ENCODE measurements at regions not wholly inside any gene's neighbourhood (a gene's known extent, or its start where the extent isn't known, plus 50 kb on each side); places are given as distances from the start of the nearest gene placed in this dataset.

- no peak for DNase-seq
- POLR2A ChIA-PET: no interaction called here
- H3K4me1 Mint-ChIP-seq: no peaks in the 10 kb centered on the region
- H3K27ac Mint-ChIP-seq: no peak overlapping the region
- H3K4me3 Mint-ChIP-seq: no peak overlapping the region
- no peak for ATAC-seq (ENCODE audit: low read depth)
- H3K9me3 Mint-ChIP-seq: no peaks in the 10 kb centered on the region
- no peaks in the 10 kb centered on the region for H3K27me3 Mint-ChIP-seq
- H3K36me3 Mint-ChIP-seq: no peaks in the 10 kb centered on the region
Measured at GRCh38 chr2:13113002-13113401, 396.3 kb downstream of the TRIB2 start.

GRCh38 chr2:13114391-13114790, 397.7 kb downstream of the TRIB2 start:
- H3K27ac Mint-ChIP-seq: no peak overlapping the region
- no peaks in the 10 kb centered on the region for H3K9me3 Mint-ChIP-seq
- H3K36me3 Mint-ChIP-seq: no peaks in the 10 kb centered on the region
- ATAC-seq (ENCODE audit: low read depth) (no peak), DNase-seq (no peak)
- H3K4me3 Mint-ChIP-seq: no peak overlapping the region
- no peaks in the 10 kb centered on the region for H3K27me3 Mint-ChIP-seq
- POLR2A ChIA-PET: no interaction called here
- H3K4me1 Mint-ChIP-seq: no peaks in the 10 kb centered on the region

GRCh38 chr2:13115643-13116042, 398.9 kb downstream of the TRIB2 start:
- Mint-ChIP-seq H3K27ac (no peak overlapping the region), H3K27me3 (no peaks in the 10 kb centered on the region), H3K9me3 (no peaks in the 10 kb centered on the region), H3K36me3 (no peaks in the 10 kb centered on the region), H3K4me3 (no peak overlapping the region), H3K4me1 (no peaks in the 10 kb centered on the region)
- no peak for DNase-seq
- ATAC-seq (ENCODE audit: low read depth): no peak
- POLR2A ChIA-PET: no interaction called here

GRCh38 chr2:13121096-13121495, 404.4 kb downstream of the TRIB2 start:
- no peaks in the 10 kb centered on the region for H3K9me3 Mint-ChIP-seq
- H3K27me3 Mint-ChIP-seq: no peaks in the 10 kb centered on the region
- POLR2A ChIA-PET: no interaction called here
- H3K27ac Mint-ChIP-seq: no peak overlapping the region
- H3K36me3 Mint-ChIP-seq: no peaks in the 10 kb centered on the region
- no peak overlapping the region for H3K4me3 Mint-ChIP-seq
- ATAC-seq (ENCODE audit: low read depth) (no peak), DNase-seq (no peak)
- no peaks in the 10 kb centered on the region for H3K4me1 Mint-ChIP-seq

GRCh38 chr2:13128139-13128538, 411.4 kb downstream of the TRIB2 start:
- Mint-ChIP-seq H3K4me3 (no peak overlapping the region), H3K4me1 (no peaks in the 10 kb centered on the region), H3K36me3 (no peaks in the 10 kb centered on the region), H3K27ac (no peak overlapping the region), H3K9me3 (no peaks in the 10 kb centered on the region), H3K27me3 (no peaks in the 10 kb centered on the region)
- DNase-seq (no peak), ATAC-seq (ENCODE audit: low read depth) (no peak)
- POLR2A ChIA-PET: no interaction called here

- Mint-ChIP-seq H3K27ac (no peak overlapping the region), H3K9me3 (no peaks in the 10 kb centered on the region), H3K36me3 (no peaks in the 10 kb centered on the region), H3K4me3 (no peak overlapping the region), H3K4me1 (no peaks in the 10 kb centered on the region), H3K27me3 (no peaks in the 10 kb centered on the region)
- no peak for DNase-seq
- no peak for ATAC-seq (ENCODE audit: low read depth)
- POLR2A ChIA-PET: no interaction called here
Measured at GRCh38 chr2:13135369-13135768, 418.6 kb downstream of the TRIB2 start.

- Mint-ChIP-seq H3K9me3 (no peaks in the 10 kb centered on the region), H3K27me3 (no peaks in the 10 kb centered on the region), H3K4me1 (no peaks in the 10 kb centered on the region), H3K4me3 (no peak overlapping the region), H3K27ac (no peak overlapping the region), H3K36me3 (no peaks in the 10 kb centered on the region)
- DNase-seq (no peak), ATAC-seq (ENCODE audit: low read depth) (no peak)
- POLR2A ChIA-PET: no interaction called here
Measured at GRCh38 chr2:13135856-13136255, 419.1 kb downstream of the TRIB2 start.

GRCh38 chr2:13137679-13138078, 420.9 kb downstream of the TRIB2 start:
- H3K27me3 Mint-ChIP-seq: peaks cover under 1% of the 10 kb centered on the region
- no peak overlapping the region for H3K4me3 Mint-ChIP-seq
- no peaks in the 10 kb centered on the region for H3K36me3 Mint-ChIP-seq
- POLR2A ChIA-PET: no interaction called here
- H3K9me3 Mint-ChIP-seq: peaks cover 2% of the 10 kb centered on the region
- ATAC-seq (ENCODE audit: low read depth) (no peak), DNase-seq (no peak)
- no peak overlapping the region for H3K27ac Mint-ChIP-seq
- no peaks in the 10 kb centered on the region for H3K4me1 Mint-ChIP-seq

- POLR2A ChIA-PET: no interaction called here
- no peaks in the 10 kb centered on the region for H3K4me1 Mint-ChIP-seq
- no peak overlapping the region for H3K4me3 Mint-ChIP-seq
- DNase-seq: no peak
- no peak overlapping the region for H3K27ac Mint-ChIP-seq
- no peaks in the 10 kb centered on the region for H3K36me3 Mint-ChIP-seq
- no peak for ATAC-seq (ENCODE audit: low read depth)
- peaks cover 2% of the 10 kb centered on the region for H3K9me3 Mint-ChIP-seq
- peaks cover 2% of the 10 kb centered on the region for H3K27me3 Mint-ChIP-seq
Measured at GRCh38 chr2:13141315-13141714, 424.6 kb downstream of the TRIB2 start.

GRCh38 chr2:13143451-13143850, 426.7 kb downstream of the TRIB2 start:
- Mint-ChIP-seq H3K4me3 (no peak overlapping the region), H3K27me3 (peaks cover 2% of the 10 kb centered on the region), H3K36me3 (no peaks in the 10 kb centered on the region), H3K27ac (no peak overlapping the region), H3K4me1 (no peaks in the 10 kb centered on the region), H3K9me3 (peaks cover 2% of the 10 kb centered on the region)
- POLR2A ChIA-PET: no interaction called here
- DNase-seq (no peak), ATAC-seq (ENCODE audit: low read depth) (no peak)

GRCh38 chr2:13156916-13157315, 440.2 kb downstream of the TRIB2 start:
- Mint-ChIP-seq H3K36me3 (no peaks in the 10 kb centered on the region), H3K27me3 (no peaks in the 10 kb centered on the region), H3K9me3 (no peaks in the 10 kb centered on the region), H3K4me1 (no peaks in the 10 kb centered on the region), H3K27ac (no peak overlapping the region), H3K4me3 (no peak overlapping the region)
- POLR2A ChIA-PET: no interaction called here
- ATAC-seq (ENCODE audit: low read depth) (no peak), DNase-seq (no peak)

- POLR2A ChIA-PET: no interaction called here
- no peaks in the 10 kb centered on the region for H3K4me1 Mint-ChIP-seq
- DNase-seq: no peak
- H3K36me3 Mint-ChIP-seq: no peaks in the 10 kb centered on the region
- no peaks in the 10 kb centered on the region for H3K9me3 Mint-ChIP-seq
- no peaks in the 10 kb centered on the region for H3K27me3 Mint-ChIP-seq
- no peak overlapping the region for H3K4me3 Mint-ChIP-seq
- H3K27ac Mint-ChIP-seq: no peak overlapping the region
- ATAC-seq (ENCODE audit: low read depth): no peak
Measured at GRCh38 chr2:13158466-13158865, 441.7 kb downstream of the TRIB2 start.

GRCh38 chr2:13180729-13181128, 464.0 kb downstream of the TRIB2 start:
- Mint-ChIP-seq H3K36me3 (no peaks in the 10 kb centered on the region), H3K4me1 (no peaks in the 10 kb centered on the region), H3K27ac (no peak overlapping the region), H3K27me3 (no peaks in the 10 kb centered on the region), H3K4me3 (no peak overlapping the region), H3K9me3 (peaks cover 4% of the 10 kb centered on the region)
- ATAC-seq (ENCODE audit: low read depth): no peak
- no peak for DNase-seq
- POLR2A ChIA-PET: no interaction called here

GRCh38 chr2:13193075-13193474, 476.3 kb downstream of the TRIB2 start:
- Mint-ChIP-seq H3K27me3 (peaks cover 5% of the 10 kb centered on the region), H3K27ac (no peak overlapping the region), H3K36me3 (no peaks in the 10 kb centered on the region), H3K9me3 (no peaks in the 10 kb centered on the region), H3K4me1 (no peaks in the 10 kb centered on the region), H3K4me3 (no peak overlapping the region)
- ATAC-seq (ENCODE audit: low read depth) (no peak), DNase-seq (no peak)
- POLR2A ChIA-PET: no interaction called here

- Mint-ChIP-seq H3K4me1 (no peaks in the 10 kb centered on the region), H3K36me3 (no peaks in the 10 kb centered on the region), H3K27me3 (peaks cover 3% of the 10 kb centered on the region), H3K9me3 (no peaks in the 10 kb centered on the region), H3K4me3 (no peak overlapping the region), H3K27ac (no peak overlapping the region)
- ATAC-seq (ENCODE audit: low read depth) (no peak), DNase-seq (no peak)
- POLR2A ChIA-PET: no interaction called here
Measured at GRCh38 chr2:13193900-13194299, 477.2 kb downstream of the TRIB2 start.
